Effector memory CD4-positive, alpha-beta T cell (primary cell): ENCODE measurements at regions not wholly inside any gene's neighbourhood (a gene's known extent, or its start where the extent isn't known, plus 50 kb on each side); places are given as distances from the start of the nearest gene placed in this dataset.

Experiments used
- DNase-seq, 3 donors: peaks; one replicate each; pipeline ENCODE4 v3.0.0-alpha.2; 2020
- H3K27ac ChIP-seq: 2 replicates; pipeline ENCODE4 v1.7.0; 2013; ENCODE audit warnings: mild to moderate bottlenecking, low read length, moderate library complexity; ENCODE audit not compliant: insufficient read depth, poor library complexity, severe bottlenecking
- H3K27me3 ChIP-seq: replicated peaks from 2 replicates; pipeline ENCODE4 v1.7.0; 2013; ENCODE audit warnings: mild to moderate bottlenecking, low read length; ENCODE audit not compliant: insufficient read depth, control insufficient read depth, poor library complexity, severe bottlenecking
- H3K36me3 ChIP-seq: 2 replicates; pipeline ENCODE4 v1.7.0; 2013; ENCODE audit warnings: mild to moderate bottlenecking, low read length, moderate library complexity; ENCODE audit not compliant: control insufficient read depth, insufficient read depth
- H3K4me1 ChIP-seq: 2 replicates; pipeline ENCODE4 v1.7.0; 2013; ENCODE audit warnings: low read length, mild to moderate bottlenecking; ENCODE audit not compliant: control insufficient read depth, insufficient read depth, poor library complexity, severe bottlenecking
- H3K4me3 ChIP-seq: 2 replicates; pipeline ENCODE4 v1.7.0; 2013; ENCODE audit warnings: low read length, low read depth, mild to moderate bottlenecking; ENCODE audit not compliant: insufficient read depth, poor library complexity, severe bottlenecking
- H3K9me3 ChIP-seq: 2 replicates; pipeline ENCODE4 v1.7.0; 2013; ENCODE audit warnings: mild to moderate bottlenecking, low read length, moderate library complexity; ENCODE audit not compliant: control insufficient read depth

DNA sequence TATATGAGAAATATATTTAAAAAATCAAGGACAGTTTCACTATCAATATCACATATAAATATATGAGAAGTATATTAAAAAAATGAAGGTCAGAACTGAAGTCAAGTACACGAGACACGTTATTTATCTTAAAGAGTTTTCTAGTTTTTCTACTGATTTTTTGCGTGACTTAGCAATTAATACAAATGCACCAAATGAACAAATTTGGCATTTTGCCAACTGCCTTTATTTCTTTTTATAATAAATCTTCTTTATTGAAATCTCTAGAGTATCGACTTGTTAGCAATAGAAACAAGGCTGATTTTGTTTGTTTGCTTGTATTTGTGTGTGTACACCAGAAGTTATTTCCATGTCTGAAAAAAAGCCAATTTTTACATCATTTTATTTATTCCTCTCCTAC is 1684.7 kb upstream of the RAG2 start:
- no peaks in the 10 kb centered on the region for H3K27me3 ChIP-seq
- no peak overlapping the region for H3K4me3 ChIP-seq
- DNase-seq = no peak
- H3K27ac ChIP-seq = no peak overlapping the region
- H3K9me3 ChIP-seq = no peaks in the 10 kb centered on the region
- no peaks in the 10 kb centered on the region for H3K4me1 ChIP-seq
- H3K36me3 ChIP-seq = no peaks in the 10 kb centered on the region

DNA sequence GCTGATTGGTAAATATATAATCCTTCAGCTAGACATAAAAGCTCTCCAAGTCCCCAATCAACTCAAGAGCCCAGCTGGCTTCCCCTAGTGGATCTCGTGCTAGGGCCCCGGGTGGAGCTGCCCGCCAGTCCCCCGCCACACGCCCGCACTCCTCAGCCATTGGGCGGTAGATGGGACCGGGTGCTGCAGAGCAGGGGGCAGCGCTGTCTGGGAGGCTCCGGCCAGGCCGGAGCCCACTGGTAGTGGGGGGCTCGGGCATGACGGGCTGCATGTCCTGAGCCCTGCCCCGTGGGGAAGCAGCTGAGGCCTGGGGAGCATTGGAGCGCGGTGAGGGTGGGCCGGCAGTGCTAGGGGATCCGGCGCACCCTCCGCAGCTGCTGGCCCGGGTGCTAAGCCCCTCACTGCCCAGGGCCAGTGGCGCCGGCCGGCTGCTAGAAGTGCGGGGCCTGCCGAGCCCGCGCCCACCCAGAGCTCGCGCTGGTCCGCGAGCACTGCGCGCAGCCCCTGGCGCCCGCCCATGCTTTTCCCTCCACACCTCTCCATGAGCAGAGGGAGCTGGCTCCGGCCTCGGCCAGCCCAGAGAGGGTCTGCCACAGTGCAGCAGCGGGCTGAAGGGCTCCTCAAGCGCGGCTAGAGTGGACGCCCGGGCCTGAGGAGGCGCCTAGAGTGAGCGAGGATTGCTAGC is 1680.6 kb upstream of the RAG2 start:
- H3K36me3 ChIP-seq = no peaks in the 10 kb centered on the region
- H3K4me3 ChIP-seq = no peak overlapping the region
- no peaks in the 10 kb centered on the region for H3K4me1 ChIP-seq
- no peak overlapping the region for H3K27ac ChIP-seq
- H3K9me3 ChIP-seq = no peaks in the 10 kb centered on the region
- H3K27me3 ChIP-seq = no peaks in the 10 kb centered on the region
- no peak for DNase-seq

DNA sequence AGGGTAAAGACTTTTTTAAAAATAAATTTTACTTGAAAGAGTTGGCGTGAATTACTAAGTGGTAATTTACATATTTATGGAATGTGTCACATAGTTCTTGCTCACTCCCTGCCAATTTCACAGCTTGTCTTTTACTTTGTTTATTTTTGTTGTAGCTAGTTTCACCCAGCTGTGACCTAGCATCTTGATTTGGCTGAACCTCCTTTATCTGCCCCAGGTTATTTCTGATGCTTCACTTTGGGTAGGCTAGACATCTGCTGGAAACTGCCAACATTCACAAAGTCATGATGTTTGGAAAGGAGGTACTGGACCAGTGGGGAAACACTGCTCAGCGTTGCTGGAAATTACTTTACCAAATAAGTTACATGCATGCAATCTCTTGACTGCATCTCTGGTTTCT is 1676.0 kb upstream of the RAG2 start:
- Histone ChIP-seq H3K36me3 (no peaks in the 10 kb centered on the region), H3K4me3 (no peak overlapping the region), H3K4me1 (no peaks in the 10 kb centered on the region), H3K27ac (no peak overlapping the region), H3K9me3 (no peaks in the 10 kb centered on the region), H3K27me3 (no peaks in the 10 kb centered on the region)
- no peak for DNase-seq

DNA sequence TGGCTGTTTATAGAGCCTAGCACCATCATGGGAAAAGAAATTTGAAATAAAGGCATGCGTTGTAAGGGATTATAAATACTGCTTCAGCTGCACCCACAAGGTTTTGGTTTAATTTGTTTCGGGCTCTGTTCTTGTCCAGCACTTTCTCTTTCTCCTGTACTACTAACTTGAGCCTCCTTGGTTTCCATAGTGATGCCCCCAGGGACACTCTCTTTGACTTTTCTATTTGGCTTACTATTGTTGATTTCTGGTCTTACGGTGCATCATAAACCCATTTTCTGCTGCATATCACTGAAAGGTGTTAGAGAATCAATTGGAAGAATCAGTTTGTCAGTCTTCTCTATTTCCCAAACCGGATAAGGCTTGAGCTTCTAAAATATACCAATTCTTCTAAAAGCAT is 1674.3 kb upstream of the RAG2 start:
- H3K27me3 ChIP-seq = no peaks in the 10 kb centered on the region
- H3K4me3 ChIP-seq = no peak overlapping the region
- no peak overlapping the region for H3K27ac ChIP-seq
- H3K4me1 ChIP-seq = no peaks in the 10 kb centered on the region
- H3K36me3 ChIP-seq = no peaks in the 10 kb centered on the region
- no peak for DNase-seq
- H3K9me3 ChIP-seq = no peaks in the 10 kb centered on the region

DNA sequence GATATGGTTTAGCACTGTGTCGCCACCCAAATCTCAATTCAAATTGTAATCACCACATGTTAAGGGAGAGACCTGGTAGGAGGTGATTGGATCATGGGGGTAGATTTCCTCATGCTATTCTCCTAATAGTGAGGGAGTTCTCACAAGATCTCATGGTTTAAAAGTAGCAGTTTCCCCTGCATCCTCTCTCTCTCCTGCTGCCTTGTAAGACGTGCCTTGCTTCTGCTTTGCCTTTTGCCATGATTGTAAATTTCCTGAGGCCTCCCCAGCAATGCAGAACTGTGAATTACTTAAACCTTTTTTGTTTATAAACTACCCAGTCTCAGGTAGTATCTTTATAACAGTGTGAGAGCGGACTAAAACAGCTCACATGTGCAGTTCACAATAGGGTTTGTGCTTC is 1668.7 kb upstream of the RAG2 start:
- Histone ChIP-seq H3K27me3 (no peaks in the 10 kb centered on the region), H3K36me3 (no peaks in the 10 kb centered on the region), H3K4me3 (no peak overlapping the region), H3K27ac (no peak overlapping the region), H3K9me3 (no peaks in the 10 kb centered on the region), H3K4me1 (no peaks in the 10 kb centered on the region)
- DNase-seq = no peak

DNA sequence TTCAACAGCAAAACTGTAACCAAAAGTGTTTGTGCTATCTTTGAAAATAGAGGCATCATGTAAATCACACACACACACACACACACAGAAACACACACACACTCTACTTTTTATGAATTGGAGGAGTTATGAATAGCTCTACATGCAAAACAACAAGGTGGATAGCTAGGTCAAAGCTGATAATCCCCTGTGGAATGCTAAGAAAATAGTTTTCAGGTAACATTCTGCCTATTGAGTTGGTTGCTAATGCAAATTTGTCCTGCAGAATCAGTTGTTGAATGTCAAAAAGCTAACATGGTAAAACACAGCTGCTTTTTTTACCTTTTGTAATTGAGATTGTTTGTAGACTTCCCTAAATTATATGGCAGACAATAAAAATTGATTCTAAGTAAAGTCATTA is 1658.4 kb upstream of the RAG2 start:
- H3K36me3 ChIP-seq = no peaks in the 10 kb centered on the region
- H3K4me3 ChIP-seq = no peak overlapping the region
- DNase-seq = no peak
- no peaks in the 10 kb centered on the region for H3K27me3 ChIP-seq
- no peak overlapping the region for H3K27ac ChIP-seq
- H3K9me3 ChIP-seq = no peaks in the 10 kb centered on the region
- no peaks in the 10 kb centered on the region for H3K4me1 ChIP-seq

DNA sequence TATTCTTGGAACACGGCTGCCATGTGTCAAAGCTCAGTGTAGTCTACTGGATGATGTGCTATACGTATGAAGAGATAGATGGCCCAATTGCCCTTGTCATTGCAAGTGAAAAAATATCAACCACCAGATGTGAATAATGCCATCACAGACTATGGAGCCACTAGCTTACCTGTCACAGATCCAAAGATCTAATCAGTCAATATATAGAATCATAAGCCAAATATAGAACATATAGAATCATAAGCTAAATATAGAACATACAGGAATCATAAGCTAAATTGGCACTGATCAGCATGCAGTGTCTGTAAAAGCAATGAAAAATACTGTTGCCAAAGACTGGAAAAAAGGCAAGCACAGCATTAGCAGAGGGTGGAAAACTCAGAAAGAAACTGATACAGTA is 1656.9 kb upstream of the RAG2 start:
- Histone ChIP-seq H3K27ac (no peak overlapping the region), H3K27me3 (no peaks in the 10 kb centered on the region), H3K4me3 (no peak overlapping the region), H3K4me1 (no peaks in the 10 kb centered on the region), H3K36me3 (no peaks in the 10 kb centered on the region), H3K9me3 (no peaks in the 10 kb centered on the region)
- no peak for DNase-seq

DNA sequence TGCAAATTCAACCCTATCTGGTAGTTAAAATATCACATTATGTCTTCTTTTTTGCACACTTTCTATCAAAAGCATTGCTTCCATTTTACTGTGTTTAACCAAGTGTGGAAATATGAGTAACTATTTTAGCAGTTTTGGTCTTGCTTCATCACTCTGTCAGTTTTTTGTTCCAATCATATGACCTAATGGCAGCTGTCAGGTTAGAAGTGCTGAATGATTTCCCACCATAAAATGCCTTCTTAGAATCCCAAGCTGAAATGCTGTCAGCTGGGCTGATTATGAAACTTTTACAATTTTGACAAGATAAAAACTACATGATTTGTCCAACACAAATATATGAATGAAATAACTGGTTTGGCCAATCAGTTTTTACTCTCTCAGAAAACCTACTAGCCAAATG is 1654.6 kb upstream of the RAG2 start:
- Histone ChIP-seq H3K4me3 (no peak overlapping the region), H3K27me3 (no peaks in the 10 kb centered on the region), H3K27ac (no peak overlapping the region), H3K4me1 (no peaks in the 10 kb centered on the region), H3K9me3 (no peaks in the 10 kb centered on the region), H3K36me3 (no peaks in the 10 kb centered on the region)
- DNase-seq = no peak

DNA sequence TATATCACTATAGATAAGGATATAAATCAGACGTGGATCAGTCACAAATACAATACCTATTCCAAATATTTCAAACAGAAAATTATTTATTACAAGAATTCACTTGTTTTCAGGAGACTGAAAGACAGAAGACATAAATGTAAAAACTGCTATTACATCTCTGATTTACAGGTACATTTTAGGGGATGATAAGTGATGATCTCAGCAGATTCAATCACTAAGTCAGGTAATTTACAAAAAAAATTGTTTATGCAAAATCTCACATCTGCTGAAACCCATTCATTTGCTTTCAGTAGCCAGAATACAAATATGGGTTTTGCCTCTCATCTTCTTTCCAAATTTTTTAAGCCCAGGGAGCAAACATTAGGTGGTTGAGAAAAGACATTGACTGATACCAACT is 1648.4 kb upstream of the RAG2 start:
- Histone ChIP-seq H3K27ac (no peak overlapping the region), H3K36me3 (no peaks in the 10 kb centered on the region), H3K4me3 (no peak overlapping the region), H3K9me3 (no peaks in the 10 kb centered on the region), H3K27me3 (no peaks in the 10 kb centered on the region), H3K4me1 (no peaks in the 10 kb centered on the region)
- no peak for DNase-seq

DNA sequence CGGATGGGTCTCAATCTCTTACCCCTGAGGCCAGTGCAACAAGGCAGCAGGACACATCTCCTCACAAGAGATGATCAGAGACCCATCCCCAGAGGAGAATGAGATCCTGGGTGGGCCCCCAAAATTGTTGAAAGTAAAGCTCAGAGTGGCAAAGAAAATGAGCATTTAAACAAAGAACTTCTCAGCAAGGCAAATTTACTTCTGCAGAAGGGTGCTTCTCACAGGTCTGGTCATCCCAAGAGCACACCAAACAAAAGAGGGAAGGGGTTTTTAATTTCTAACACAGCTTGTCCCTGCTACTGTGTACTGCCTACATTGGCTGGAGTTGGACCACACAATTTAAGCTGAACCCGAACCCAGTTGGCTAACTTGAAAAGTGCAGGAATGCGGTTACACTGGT is 1628.6 kb upstream of the RAG2 start:
- DNase-seq = no peak
- H3K4me1 ChIP-seq = no peaks in the 10 kb centered on the region
- H3K27ac ChIP-seq = no peak overlapping the region

More for the DNA sequence above, 1628.6 kb upstream of the RAG2 start:
- Histone ChIP-seq H3K4me3 (no peak overlapping the region), H3K36me3 (no peaks in the 10 kb centered on the region), H3K27me3 (no peaks in the 10 kb centered on the region), H3K9me3 (no peaks in the 10 kb centered on the region)
